ENCODE measurements at regions not wholly inside any gene's neighbourhood (a gene's known extent, or its start where the extent isn't known, plus 50 kb on each side); places are given as distances from the start of the nearest gene placed in this dataset.
A peak's percentile ranks its signal among the peaks of the same experiment; 100 is the strongest.

- Histone ChIP-seq H3K27ac (no peak overlapping the region), H3K4me1 (no peaks in the 10 kb centered on the region), H3K4me2 (ENCODE audit: low read length) (no peak overlapping the region), H3K79me2 (no peaks in the 10 kb centered on the region), H3K9me3 (ENCODE audit: control insufficient read depth, low read length) (no peaks in the 10 kb centered on the region), H3K27me3 (ENCODE audit: control insufficient read depth, insufficient read depth, low read length) (no peaks in the 10 kb centered on the region), H3K36me3 (ENCODE audit: control insufficient read depth, insufficient read depth, low read length) (no peaks in the 10 kb centered on the region), H3K4me3 (ENCODE audit: low read depth, low read length) (no peak overlapping the region), H3K9ac (no peak overlapping the region), H2AFZ (no peak overlapping the region)
- TF ChIP-seq, protein P1, sequence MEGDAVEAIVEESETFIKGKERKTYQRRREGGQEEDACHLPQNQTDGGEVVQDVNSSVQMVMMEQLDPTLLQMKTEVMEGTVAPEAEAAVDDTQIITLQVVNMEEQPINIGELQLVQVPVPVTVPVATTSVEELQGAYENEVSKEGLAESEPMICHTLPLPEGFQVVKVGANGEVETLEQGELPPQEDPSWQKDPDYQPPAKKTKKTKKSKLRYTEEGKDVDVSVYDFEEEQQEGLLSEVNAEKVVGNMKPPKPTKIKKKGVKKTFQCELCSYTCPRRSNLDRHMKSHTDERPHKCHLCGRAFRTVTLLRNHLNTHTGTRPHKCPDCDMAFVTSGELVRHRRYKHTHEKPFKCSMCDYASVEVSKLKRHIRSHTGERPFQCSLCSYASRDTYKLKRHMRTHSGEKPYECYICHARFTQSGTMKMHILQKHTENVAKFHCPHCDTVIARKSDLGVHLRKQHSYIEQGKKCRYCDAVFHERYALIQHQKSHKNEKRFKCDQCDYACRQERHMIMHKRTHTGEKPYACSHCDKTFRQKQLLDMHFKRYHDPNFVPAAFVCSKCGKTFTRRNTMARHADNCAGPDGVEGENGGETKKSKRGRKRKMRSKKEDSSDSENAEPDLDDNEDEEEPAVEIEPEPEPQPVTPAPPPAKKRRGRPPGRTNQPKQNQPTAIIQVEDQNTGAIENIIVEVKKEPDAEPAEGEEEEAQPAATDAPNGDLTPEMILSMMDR (IDR thresholded peaks at IDR 0.05) = no peak
Observed at GRCh38 chr4:133621628-133622027, 472.5 kb downstream of the PCDH10 start.

DNA sequence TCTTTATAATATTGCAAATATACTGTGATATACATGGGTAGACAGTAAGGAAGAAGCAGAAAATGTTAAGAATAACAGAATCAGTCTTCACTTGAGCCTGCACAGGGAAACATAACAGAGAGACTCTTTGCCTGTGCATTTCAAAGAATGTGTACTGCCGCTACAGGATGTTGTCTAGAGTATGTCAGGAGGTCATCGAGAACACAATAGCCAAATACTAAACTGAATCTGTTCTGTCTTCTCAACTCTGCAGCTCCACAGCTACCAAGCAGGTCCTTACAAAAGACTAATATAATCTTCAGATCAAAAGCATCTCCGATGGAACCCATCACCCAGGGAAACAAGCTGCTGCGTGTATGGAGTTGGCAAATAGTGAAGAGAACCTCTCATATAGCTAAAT, 471.5 kb downstream of the PCDH10 start:
- Histone ChIP-seq H3K27ac (no peak overlapping the region), H3K79me2 (no peaks in the 10 kb centered on the region), H3K27me3 (ENCODE audit: control insufficient read depth, insufficient read depth, low read length) (no peaks in the 10 kb centered on the region), H3K4me3 (ENCODE audit: low read depth, low read length) (no peak overlapping the region), H2AFZ (peak overlapping the region; percentile 46), H3K4me1 (no peaks in the 10 kb centered on the region), H3K9ac (no peak overlapping the region), H3K9me3 (ENCODE audit: control insufficient read depth, low read length) (no peaks in the 10 kb centered on the region), H3K36me3 (ENCODE audit: control insufficient read depth, insufficient read depth, low read length) (no peaks in the 10 kb centered on the region), H3K4me2 (ENCODE audit: low read length) (no peak overlapping the region)
- TF ChIP-seq, protein P1 (IDR thresholded peaks at IDR 0.05) = no peak

- Histone ChIP-seq H3K4me1 (no peaks in the 10 kb centered on the region), H3K27me3 (ENCODE audit: control insufficient read depth, insufficient read depth, low read length) (no peaks in the 10 kb centered on the region), H3K27ac (no peak overlapping the region), H2AFZ (no peak overlapping the region), H3K4me2 (ENCODE audit: low read length) (no peak overlapping the region), H3K4me3 (ENCODE audit: low read depth, low read length) (no peak overlapping the region), H3K79me2 (no peaks in the 10 kb centered on the region), H3K9ac (no peak overlapping the region), H3K9me3 (ENCODE audit: control insufficient read depth, low read length) (no peaks in the 10 kb centered on the region), H3K36me3 (ENCODE audit: control insufficient read depth, insufficient read depth, low read length) (no peaks in the 10 kb centered on the region)
- TF ChIP-seq, protein P1 (IDR thresholded peaks at IDR 0.05) = no peak
Observed at GRCh38 chr4:133618963-133619362, 469.9 kb downstream of the PCDH10 start.

GRCh38 chr4:133600008-133600407, 450.9 kb downstream of the PCDH10 start:
- Histone ChIP-seq H3K9ac (no peak overlapping the region), H3K27me3 (ENCODE audit: control insufficient read depth, insufficient read depth, low read length) (no peaks in the 10 kb centered on the region), H3K4me3 (ENCODE audit: low read depth, low read length) (no peak overlapping the region), H3K36me3 (ENCODE audit: control insufficient read depth, insufficient read depth, low read length) (no peaks in the 10 kb centered on the region), H3K79me2 (no peaks in the 10 kb centered on the region), H3K27ac (no peak overlapping the region), H3K4me2 (ENCODE audit: low read length) (no peak overlapping the region), H3K9me3 (ENCODE audit: control insufficient read depth, low read length) (no peaks in the 10 kb centered on the region), H3K4me1 (no peaks in the 10 kb centered on the region), H2AFZ (peak overlapping the region; percentile 22)
- TF ChIP-seq, protein P1 (IDR thresholded peaks at IDR 0.05) = no peak

- no peak overlapping the region for H3K4me3 ChIP-seq (ENCODE audit: low read depth, low read length)
- no peak overlapping the region for H3K27ac ChIP-seq
- H3K9ac ChIP-seq = no peak overlapping the region
- peaks cover 2% of the 10 kb centered on the region for H3K4me1 ChIP-seq
- no peaks in the 10 kb centered on the region for H3K9me3 ChIP-seq (ENCODE audit: control insufficient read depth, low read length)
- no peak overlapping the region for H2AFZ ChIP-seq
- no peak overlapping the region for H3K4me2 ChIP-seq (ENCODE audit: low read length)
- H3K79me2 ChIP-seq = no peaks in the 10 kb centered on the region
- no peaks in the 10 kb centered on the region for H3K36me3 ChIP-seq (ENCODE audit: control insufficient read depth, insufficient read depth, low read length)
- H3K27me3 ChIP-seq (ENCODE audit: control insufficient read depth, insufficient read depth, low read length) = no peaks in the 10 kb centered on the region
- TF ChIP-seq, protein P1 (IDR thresholded peaks at IDR 0.05) = no peak
Observed at GRCh38 chr4:133598779-133599178, 449.7 kb downstream of the PCDH10 start.
